KMS-11 (cell line): ENCODE measurements at regions not wholly inside any gene's neighbourhood (a gene's known extent, or its start where the extent isn't known, plus 50 kb on each side); places are given as distances from the start of the nearest gene placed in this dataset.

Experiments
- H2AFZ ChIP-seq: fragments of 200-600 bp; sonication (generic); 2 replicates; pipeline ENCODE4 v1.6.1; 2016; ENCODE audit warnings: antibody characterized with exemption, mixed run types, low read depth
- H3K27ac ChIP-seq: fragments of 200-600 bp; sonication (generic); 2 replicates; pipeline ENCODE4 v1.6.1; 2016; ENCODE audit warnings: mild to moderate bottlenecking, mixed run types
- H3K27me3 ChIP-seq: fragments of 200-600 bp; sonication (generic); 2 replicates; pipeline ENCODE4 v1.6.1; 2017; ENCODE audit warnings: mild to moderate bottlenecking, low read depth, mixed run types, moderate library complexity; ENCODE audit not compliant: insufficient read depth
- H3K36me3 ChIP-seq: fragments of 200-600 bp; sonication (generic); 2 replicates; pipeline ENCODE4 v1.6.1; 2017; ENCODE audit warnings: mild to moderate bottlenecking, mixed run types; ENCODE audit not compliant: insufficient read depth
- H3K4me1 ChIP-seq: fragments of 200-600 bp; sonication (generic); 2 replicates; pipeline ENCODE4 v1.6.1; 2016; ENCODE audit warnings: mild to moderate bottlenecking, low read depth, mixed run types; ENCODE audit not compliant: poor library complexity, severe bottlenecking
- H3K4me2 ChIP-seq: fragments of 200-600 bp; sonication (generic); 2 replicates; pipeline ENCODE4 v1.7.0; 2016; ENCODE audit warnings: mild to moderate bottlenecking, mixed run types
- H3K4me3 ChIP-seq: fragments of 200-600 bp; sonication (generic); IDR thresholded peaks from 2 replicates; pipeline ENCODE4 v1.6.1; 2017; ENCODE audit warnings: low read depth, low read length, mixed read lengths; ENCODE audit not compliant: insufficient read depth
- H3K79me2 ChIP-seq: fragments of 200-600 bp; sonication (generic); 2 replicates; pipeline ENCODE4 v1.6.1; 2016; ENCODE audit warnings: low read depth, mixed run types; ENCODE audit not compliant: insufficient read depth
- H3K9ac ChIP-seq: fragments of 200-600 bp; sonication (generic); 2 replicates; pipeline ENCODE4 v1.6.1; 2016; ENCODE audit warnings: mild to moderate bottlenecking, mixed run types
- H4K20me1 ChIP-seq: fragments of 200-600 bp; sonication (generic); 2 replicates; pipeline ENCODE4 v1.6.1; 2016; ENCODE audit warnings: mild to moderate bottlenecking, mixed run types; ENCODE audit not compliant: insufficient read depth
- TF ChIP-seq, protein P1 (sequence below): fragments of 200-600 bp; sonication (generic); conservative IDR thresholded peaks from 2 replicates; pipeline ENCODE4 v1.6.1; 2017; ENCODE audit warnings: low read depth, mild to moderate bottlenecking, antibody characterized with exemption, low read length, moderate library complexity, mixed read lengths

DNA sequence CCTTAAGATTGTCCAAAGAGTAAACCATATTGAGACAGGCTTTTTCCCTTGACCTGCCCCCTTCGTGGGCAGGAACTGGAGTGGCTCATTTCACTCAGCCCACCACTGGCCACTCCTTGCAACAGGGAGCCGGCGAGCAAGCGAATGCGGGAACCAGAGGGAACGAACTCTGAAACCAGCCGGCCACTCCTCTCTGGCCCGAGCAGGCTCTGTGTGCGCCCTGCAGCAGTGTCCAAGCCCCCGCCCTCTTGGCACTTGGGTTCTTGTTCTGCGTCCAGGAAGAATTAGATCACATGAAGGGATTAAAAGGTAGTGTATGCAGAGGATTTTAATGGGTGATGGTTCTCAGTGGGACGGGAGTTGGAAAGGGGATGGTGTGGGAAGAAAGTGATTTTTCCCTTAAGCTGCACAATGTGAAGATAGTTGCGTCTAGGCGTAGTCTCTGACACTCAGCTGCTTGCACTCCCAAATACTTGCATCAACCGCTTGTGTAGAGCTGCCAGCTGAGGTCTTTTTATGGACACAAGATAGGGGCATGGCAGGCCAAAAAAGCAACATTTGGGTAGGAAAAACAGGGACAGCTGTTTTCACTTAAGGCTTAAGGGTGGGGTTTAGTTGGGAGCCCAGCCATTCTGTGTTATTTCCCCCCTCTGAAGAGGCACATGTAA is 1209.7 kb upstream of the PCDH20 start:
- no peak overlapping the region for H3K4me3 ChIP-seq
- no peaks in the 10 kb centered on the region for H3K4me1 ChIP-seq
- no peaks in the 10 kb centered on the region for H4K20me1 ChIP-seq
- H3K4me2 ChIP-seq = no peak overlapping the region
- H3K36me3 ChIP-seq = no peaks in the 10 kb centered on the region
- no peak overlapping the region for H3K9ac ChIP-seq
- no peak overlapping the region for H2AFZ ChIP-seq
- H3K79me2 ChIP-seq = no peaks in the 10 kb centered on the region
- no peak overlapping the region for H3K27ac ChIP-seq
- TF ChIP-seq, protein P1, sequence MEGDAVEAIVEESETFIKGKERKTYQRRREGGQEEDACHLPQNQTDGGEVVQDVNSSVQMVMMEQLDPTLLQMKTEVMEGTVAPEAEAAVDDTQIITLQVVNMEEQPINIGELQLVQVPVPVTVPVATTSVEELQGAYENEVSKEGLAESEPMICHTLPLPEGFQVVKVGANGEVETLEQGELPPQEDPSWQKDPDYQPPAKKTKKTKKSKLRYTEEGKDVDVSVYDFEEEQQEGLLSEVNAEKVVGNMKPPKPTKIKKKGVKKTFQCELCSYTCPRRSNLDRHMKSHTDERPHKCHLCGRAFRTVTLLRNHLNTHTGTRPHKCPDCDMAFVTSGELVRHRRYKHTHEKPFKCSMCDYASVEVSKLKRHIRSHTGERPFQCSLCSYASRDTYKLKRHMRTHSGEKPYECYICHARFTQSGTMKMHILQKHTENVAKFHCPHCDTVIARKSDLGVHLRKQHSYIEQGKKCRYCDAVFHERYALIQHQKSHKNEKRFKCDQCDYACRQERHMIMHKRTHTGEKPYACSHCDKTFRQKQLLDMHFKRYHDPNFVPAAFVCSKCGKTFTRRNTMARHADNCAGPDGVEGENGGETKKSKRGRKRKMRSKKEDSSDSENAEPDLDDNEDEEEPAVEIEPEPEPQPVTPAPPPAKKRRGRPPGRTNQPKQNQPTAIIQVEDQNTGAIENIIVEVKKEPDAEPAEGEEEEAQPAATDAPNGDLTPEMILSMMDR = no peak
- no peaks in the 10 kb centered on the region for H3K27me3 ChIP-seq

DNA sequence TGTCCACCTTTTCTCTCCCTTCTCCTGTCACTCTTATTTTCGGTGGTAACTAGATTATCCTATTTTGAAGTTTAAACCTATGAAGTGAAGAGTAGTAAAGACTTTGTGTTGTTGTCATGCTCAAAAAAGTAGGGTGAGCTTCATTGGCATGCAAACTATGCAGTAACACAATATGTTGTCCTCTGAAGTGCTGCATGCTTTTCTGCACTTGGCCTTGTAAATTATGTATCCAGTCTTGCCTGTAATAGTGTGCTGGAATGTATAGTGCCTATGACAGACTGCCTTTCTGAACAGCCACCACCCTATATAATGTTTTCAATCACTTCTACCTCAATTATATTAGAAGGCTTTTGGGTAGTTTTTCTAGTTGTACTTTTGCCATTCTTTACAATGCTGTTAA is 1198.2 kb upstream of the PCDH20 start:
- no peaks in the 10 kb centered on the region for H3K36me3 ChIP-seq
- no peak overlapping the region for H3K4me3 ChIP-seq
- H3K27ac ChIP-seq = no peak overlapping the region
- no peaks in the 10 kb centered on the region for H3K79me2 ChIP-seq
- H3K27me3 ChIP-seq = no peaks in the 10 kb centered on the region
- TF ChIP-seq, protein P1 = no peak
- no peak overlapping the region for H2AFZ ChIP-seq
- no peaks in the 10 kb centered on the region for H3K4me1 ChIP-seq
- no peak overlapping the region for H3K9ac ChIP-seq
- no peak overlapping the region for H3K4me2 ChIP-seq
- no peaks in the 10 kb centered on the region for H4K20me1 ChIP-seq

DNA sequence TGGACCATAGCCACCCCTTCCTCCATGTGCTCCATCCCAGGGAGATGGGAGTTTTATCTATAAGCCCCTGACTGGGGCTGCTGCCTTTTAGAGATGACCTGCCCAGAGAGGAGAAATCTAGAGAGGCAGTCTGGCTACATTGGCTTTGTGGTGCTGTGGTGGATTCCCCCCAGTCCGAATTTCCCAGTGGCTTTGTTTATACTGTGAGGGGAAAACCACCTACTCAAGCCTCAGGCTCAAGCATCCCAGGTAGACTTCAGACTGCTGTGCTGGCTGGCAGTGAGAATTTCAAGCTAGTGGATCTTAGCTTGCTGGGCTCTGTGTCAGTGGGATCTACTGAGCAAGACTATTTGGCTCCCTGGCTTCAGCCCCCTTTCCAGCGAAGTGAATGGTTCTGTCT is 1195.7 kb upstream of the PCDH20 start:
- Histone ChIP-seq H2AFZ (no peak overlapping the region), H3K4me2 (no peak overlapping the region), H3K4me3 (no peak overlapping the region), H3K27ac (no peak overlapping the region), H3K27me3 (no peaks in the 10 kb centered on the region), H3K36me3 (no peaks in the 10 kb centered on the region), H4K20me1 (no peaks in the 10 kb centered on the region), H3K9ac (no peak overlapping the region), H3K79me2 (no peaks in the 10 kb centered on the region), H3K4me1 (no peaks in the 10 kb centered on the region)
- TF ChIP-seq, protein P1 = no peak

DNA sequence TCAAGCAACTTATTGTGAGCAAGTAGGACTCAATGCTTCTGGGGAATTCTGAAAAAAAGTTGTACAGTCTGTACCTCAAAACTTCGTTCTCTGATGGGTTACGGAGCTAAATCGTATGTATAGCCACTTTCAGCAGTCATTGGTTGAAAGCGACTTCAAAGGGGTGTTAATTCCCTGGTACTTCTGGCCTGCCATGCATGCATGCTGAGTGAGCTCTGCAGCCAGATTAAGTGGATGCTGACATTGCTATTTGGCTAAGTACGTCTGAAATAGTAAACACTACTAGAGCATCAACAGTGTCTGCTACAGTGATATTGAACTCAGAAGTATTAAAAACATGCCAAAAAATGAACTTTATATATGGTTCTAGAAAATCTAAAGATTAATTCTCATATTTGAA is 1183.1 kb upstream of the PCDH20 start:
- no peaks in the 10 kb centered on the region for H3K27me3 ChIP-seq
- no peak overlapping the region for H3K4me3 ChIP-seq
- H3K79me2 ChIP-seq = no peaks in the 10 kb centered on the region
- no peaks in the 10 kb centered on the region for H3K36me3 ChIP-seq
- H3K9ac ChIP-seq = no peak overlapping the region
- no peaks in the 10 kb centered on the region for H3K4me1 ChIP-seq
- no peak overlapping the region for H2AFZ ChIP-seq
- H4K20me1 ChIP-seq = no peaks in the 10 kb centered on the region
- TF ChIP-seq, protein P1 = no peak
- H3K27ac ChIP-seq = no peak overlapping the region
- H3K4me2 ChIP-seq = no peak overlapping the region
